GM19395 (cell line): ENCODE measurements at regions not wholly inside any gene's neighbourhood (a gene's known extent, or its start where the extent isn't known, plus 50 kb on each side); places are given as distances from the start of the nearest gene placed in this dataset.

Experiments used
- ATAC-seq: cut with Tn5 transposase; IDR thresholded peaks from one replicate; pipeline ENCODE4 v1.9.1; 2021; ENCODE audit warnings: mild to moderate bottlenecking, moderate library complexity; ENCODE audit not compliant: unreplicated experiment

DNA sequence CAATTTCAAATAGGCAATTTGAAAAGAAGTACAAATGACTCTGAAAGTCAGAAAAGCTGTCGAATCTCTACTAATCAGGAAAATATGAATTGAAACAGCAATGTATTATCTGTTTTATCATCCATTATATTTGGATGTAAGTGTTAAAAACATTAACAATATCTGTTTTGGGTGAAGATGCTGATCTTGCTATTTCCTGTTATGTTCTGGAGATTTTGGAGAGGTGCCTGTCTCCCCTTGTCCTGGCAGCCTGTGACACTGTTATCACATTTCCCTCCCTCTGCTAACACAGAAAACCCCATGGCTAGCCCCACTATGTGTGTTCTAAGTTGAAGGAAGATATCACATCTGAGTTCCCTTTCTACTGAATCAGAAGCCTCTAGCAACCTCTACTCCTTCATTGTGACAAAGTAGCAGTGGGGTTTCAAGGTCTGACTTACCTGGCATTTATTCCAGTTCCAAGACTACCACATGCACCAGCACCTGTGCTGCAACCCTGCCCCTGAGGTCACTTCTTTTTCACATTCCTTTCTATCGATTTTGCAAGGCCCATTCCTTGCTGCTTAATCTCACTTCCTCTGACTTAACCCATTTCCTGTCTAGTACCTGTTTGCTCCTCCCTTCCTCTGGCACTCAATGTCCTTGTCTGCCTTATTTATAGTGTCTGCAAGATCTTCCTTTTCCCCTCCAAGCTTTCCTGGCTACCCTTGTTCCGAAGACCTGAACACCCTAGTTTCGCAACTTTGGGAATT lies 95.5 kb upstream of the COL8A1 start:
- no peak for ATAC-seq

DNA sequence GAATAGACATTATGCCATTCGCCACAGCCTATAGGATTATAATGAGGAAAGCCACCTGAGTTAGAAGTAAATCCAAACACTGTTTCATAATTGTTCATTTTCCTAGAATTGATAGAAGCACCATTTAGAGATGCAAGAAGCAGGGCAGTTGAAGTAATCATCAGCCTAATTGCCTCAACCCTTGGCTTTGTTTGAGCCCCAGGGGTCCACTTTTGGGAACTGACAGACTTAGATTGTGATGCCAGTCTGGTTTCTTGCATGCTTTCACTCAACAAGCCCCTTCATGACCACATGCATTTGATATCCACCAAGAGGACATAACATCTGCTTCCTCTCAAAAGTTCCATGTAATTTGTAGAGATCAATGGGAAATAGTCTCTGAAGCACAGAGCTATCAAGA lies 97.2 kb upstream of the COL8A1 start:
- no peak for ATAC-seq

DNA sequence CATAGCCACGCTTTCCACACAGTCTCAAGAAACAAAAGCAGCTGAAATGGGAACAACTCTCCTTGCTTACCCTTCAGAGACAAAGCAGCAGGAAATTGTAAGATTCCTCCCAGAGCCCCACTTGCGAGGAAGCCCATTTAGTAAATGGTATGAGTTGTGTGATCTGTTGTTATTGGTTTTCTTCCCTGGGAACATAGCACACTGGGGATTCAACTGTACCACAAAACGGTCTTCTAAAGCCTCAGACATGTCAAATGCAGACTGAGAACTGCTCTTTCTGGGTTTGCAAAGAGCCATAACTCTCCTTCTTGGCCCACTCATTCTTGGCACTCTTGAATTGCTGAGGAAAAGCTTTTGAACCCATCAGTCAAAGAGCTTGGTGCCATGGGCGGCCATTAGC lies 101.0 kb upstream of the COL8A1 start:
- ATAC-seq: no peak

DNA sequence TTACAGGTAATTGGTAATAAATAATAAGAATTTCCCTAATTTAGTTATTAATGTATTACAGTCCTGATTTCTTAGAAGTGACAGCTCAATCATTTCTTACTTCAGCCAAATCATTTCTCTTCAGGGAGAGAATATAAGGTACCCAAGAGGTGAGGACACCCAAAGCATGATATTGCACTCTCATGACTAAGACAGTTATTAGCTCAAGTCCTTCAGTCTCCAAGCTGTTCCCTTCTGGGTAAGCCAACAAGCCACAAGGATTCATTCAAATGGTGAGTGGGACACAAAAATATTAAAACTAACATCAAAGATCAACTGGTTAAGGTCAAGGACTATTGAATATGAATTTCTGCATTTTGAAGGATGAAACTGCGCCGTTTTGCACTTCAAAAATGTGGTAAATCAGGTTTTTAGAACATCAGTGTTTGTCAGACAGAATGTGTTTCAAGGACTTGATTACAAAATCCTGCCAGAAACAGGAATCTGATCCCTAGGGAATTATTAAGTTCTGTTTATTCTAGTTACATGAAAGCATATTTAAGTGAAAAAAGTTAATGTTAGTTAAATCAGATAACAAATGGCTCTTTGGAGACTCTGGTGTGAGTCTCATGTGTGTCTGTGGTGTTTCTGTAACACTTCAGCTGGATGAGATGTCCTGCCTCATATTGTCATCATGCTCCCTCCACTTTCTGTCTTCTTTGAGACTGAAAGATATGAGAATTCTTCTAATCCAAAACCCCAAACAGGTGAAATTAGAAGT lies 101.7 kb upstream of the COL8A1 start:
- no peak for ATAC-seq

DNA sequence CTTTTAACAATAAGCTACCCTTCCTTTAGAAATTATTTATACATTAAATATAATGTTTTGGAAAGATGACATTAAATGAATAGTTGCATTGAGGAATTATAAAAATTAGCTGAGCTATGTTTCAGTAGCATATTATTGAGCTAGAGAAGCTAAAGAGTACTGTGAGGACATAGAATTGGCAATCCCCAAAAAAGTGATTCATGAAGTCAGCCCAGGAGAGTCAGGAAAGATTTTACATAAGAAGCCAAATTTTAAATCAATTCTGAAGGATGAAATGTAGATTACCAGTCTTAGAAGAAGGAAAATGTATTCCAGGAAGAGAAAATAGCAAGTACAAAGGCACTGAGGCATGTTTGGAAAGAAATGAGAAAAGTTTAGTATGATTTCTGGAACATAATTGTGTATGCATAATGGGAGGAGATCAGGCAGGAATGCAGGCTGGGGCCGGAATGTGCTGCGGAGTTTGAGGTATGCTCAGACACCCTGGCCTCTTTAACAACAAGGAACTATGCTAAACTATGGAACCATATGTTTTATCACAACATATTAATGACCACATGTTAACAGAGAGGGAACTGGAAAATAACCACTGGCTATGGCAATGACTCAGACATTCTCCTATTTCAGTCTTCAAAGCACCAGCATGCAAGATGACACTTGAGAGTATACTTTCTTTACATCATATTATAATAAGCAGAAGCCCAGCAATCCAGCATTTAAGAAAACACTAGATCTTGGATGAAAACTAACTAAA lies 103.3 kb upstream of the COL8A1 start:
- no peak for ATAC-seq

DNA sequence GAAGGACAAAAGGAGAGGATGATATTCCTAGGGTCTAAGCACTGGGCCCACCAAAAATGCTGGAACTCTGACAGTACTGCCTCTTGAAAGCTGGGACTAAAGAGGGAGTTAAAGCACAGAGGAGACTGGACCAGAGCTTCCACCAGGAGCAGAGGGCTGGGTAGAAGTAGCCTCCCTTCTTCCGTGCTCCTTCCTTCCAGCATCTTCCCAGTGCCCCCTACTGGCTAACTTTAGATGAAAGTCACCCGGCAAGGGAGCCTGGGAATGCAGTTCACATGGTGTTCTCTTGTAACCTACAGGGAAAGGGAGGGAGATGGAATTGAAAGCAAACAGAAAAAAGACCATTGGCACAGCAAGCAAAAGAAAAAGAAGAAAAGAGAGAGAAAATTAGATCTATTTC lies 106.1 kb upstream of the COL8A1 start:
- peak; percentile 81 for ATAC-seq

DNA sequence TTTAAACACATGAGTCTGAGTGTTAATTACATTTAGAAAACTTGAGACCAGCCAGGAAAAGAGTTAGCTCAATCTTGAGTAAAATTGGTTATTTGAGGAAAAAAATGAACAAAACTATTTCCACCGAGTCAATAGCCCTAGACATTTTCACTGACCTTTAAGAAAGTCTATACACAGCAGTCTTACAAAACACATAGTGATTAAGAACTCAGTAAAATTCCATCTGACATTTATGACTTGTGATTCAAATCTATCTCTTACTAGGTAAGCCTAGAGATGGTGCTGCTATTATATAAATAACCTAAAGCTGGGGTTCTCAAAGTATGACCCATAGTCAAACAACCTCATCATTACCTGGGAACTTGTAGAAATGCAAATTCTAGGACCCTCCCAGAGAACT lies 109.1 kb upstream of the COL8A1 start:
- no peak for ATAC-seq

- ATAC-seq: no peak
Observed at GRCh38 chr3:99526921-99527320, 111.5 kb upstream of the COL8A1 start.

DNA sequence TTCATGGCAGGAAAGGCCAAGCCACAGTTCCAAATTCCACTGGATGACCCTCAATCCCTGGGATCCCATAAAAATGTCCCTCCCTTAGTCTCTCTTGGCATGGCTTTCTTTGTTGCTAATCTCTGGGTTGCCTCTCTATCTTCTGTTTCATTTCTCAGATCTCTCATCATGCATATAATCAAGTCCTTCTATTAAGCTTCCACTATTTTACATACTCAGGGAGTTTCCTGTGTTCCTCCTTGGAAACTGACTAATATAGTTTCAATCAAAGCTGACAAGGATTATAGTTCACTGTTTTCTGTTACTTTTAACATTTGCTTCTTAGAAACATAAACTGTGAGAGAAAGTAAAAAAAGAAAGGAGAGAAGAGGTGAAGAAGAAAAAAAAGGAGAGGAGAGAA lies 113.8 kb upstream of the COL8A1 start:
- ATAC-seq: no peak

DNA sequence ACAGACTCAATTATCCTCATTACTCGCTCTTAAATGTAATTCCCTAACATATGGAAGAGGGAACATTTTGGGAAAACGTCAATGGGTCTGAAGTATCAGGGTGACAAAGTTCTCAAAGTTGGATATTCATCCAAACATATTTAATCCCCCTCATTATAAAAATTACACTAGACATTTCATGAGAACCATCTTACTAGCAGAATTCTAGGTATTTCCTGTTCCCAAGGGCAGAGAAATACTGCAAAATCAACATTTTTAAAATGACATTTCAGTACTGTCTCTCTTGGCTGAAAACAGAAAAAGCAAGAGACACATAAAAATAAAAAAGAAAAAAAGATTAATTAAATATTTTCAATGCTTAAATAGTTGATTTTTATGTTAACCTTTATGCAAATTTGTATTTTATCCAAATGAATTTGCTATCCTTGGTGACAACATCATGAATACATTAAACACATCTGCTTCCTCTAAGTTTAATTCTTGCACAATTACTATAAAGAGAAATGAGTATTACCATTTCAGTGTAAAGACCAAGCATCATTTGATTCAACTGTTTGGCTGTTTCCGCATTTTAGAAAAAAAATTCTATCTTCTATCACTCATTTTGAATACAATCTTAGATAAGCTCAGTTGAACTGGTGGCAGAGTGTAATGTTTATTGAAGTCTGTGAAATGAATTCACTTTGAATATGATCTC lies 114.8 kb upstream of the COL8A1 start:
- ATAC-seq: no peak

GRCh38 chr3:99522147-99522546 lies 116.2 kb upstream of the COL8A1 start:
- ATAC-seq: no peak

DNA sequence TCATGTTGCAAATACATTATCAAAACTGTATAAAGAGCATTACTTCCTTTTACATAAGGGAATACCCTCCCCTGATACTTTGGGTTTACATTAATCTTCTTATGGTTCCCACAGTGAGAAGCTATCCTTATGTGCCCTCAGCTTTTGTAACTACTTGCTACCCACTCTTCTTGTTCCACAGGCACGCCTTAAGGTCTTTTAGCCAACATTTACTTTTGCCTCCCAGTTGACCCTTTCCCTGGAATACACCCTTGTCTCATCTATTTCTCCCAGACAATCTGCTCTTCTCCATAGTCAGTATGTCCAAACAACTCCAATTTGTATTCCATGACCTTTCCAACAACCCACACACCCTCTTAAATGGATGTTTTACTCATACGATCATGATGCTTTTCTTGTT lies 116.8 kb upstream of the COL8A1 start:
- no peak for ATAC-seq

DNA sequence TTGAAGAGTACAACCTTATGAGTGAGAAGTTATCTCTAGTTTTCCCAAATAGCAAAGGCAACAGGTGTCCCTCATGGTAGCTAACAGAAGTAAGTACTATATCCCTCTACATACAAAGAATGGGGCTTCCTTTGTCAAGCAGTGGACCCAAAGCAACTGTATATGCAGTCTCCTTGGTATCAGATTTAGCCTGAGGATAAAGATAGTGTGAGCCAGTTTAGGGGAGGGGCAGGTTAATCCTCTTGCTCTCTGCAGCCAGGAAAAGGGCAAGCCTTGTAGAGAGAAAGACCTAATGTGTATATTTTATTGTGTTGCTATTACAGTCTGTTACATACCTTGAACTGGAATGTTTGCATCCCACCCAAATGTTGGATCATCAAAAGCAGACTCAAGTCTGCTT lies 117.9 kb upstream of the COL8A1 start:
- no peak for ATAC-seq

GRCh38 chr3:99516936-99517335 lies 121.5 kb upstream of the COL8A1 start:
- no peak for ATAC-seq

DNA sequence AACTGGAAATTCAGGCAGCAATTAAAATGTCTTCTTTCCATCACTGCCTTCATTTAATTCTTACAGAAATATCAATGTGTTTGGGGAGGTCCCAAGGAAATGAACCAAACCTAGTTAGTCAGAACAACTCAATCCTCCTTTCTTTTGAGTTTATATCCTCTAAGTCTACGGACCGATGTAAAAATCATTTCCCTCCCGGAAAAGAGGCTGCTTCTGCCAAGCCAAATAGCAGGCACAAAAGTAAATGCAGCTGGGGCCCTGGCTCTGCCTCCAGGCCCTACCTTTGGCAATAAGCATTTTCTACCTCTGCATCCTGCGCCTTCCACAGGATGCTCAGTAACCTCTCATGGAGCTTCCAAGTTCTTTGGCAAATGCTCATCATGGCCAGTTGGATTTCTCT lies 122.5 kb upstream of the COL8A1 start:
- ATAC-seq: no peak

- no peak for ATAC-seq
Observed at GRCh38 chr3:99509224-99509623, 129.2 kb upstream of the COL8A1 start.

GRCh38 chr3:99508191-99508590 lies 130.2 kb upstream of the COL8A1 start:
- no peak for ATAC-seq

DNA sequence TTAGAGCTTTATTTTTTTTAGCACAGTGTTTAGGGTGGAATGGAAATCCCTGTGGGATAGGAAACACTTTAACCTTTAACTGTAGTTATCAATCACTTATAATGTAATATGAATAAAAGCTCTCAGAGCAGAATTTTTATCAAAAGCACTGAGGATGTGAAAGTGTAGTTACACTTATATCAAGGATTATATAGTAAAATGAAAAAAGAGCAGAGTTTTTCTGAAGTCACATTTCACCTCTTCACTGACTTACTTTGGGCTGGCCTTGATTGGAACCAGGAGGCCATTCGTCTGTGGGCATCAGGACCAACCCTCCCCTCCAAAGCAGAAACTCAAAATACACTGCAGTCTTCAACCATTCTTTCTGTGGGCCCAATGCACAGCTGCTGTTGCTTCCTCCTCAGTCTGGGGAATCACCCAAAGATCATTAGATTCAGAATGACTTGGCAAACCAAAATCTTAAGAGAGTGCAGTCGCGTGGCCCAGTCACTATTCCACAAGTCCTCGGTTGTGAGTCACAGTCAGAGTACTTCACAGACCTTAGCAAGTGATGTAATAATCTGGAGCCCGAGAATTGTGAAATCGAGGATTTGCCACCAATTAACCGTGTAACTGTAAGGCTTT lies 132.6 kb upstream of the COL8A1 start:
- peak; percentile 100 for ATAC-seq

DNA sequence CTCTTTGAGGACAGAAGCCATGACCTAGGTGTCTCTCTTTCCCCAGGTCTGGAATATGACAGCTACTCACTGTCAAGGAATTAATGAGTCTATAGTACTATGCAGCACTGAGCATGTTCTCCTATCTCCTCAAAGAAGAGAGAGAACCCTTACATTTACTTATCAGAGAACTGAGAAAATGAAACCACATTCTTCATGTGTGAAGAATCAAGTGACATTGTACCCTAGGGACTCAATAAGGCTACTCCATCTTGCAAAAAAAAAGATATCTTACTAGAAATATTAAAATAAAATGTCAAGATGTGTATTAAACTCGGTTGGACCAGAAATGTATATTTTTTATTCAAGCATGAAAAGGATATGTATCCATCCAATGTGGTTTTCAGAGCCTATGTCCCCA lies 133.2 kb upstream of the COL8A1 start:
- ATAC-seq: peak; percentile 28

DNA sequence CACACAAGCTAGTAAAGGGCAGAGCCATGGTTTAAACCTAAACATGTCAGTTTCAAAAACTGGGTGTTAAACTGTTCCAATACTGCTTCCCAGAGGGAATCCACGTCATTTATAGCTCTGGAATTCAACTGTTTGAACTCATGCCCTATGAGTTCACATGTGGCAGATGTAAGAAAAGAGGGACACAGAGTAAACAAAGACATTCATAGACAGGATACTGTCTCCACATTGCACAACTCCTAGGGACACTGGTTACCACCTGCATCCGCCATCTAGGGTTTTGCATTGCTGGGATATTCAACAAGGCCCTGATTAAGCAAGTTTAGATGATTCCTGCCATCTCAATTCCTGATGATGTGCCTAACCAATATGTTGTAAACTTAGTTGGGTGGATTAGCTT lies 134.1 kb upstream of the COL8A1 start:
- ATAC-seq: no peak

DNA sequence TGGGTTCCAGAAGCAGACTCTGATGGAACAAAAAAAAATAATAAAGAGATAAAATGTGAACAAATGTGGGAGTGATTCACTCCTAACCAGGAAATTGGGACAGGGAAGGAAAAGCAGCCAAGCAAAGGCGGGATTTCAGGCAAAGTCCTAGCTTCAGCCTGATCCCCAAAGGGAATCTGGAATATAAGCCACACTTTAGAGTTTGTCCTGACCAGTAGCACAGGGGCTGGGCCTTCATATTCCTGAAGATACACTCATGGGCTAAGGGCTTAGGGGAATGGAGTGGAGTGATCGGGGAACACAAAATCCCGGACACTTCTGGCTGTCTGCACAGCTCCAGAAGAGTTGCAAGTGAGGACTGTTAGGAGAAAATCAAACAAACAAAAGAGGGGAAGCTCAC lies 135.0 kb upstream of the COL8A1 start:
- no peak for ATAC-seq
